Stimulated activated naive CD4-positive, alpha-beta T cell (primary cell): ENCODE measurements at regions not wholly inside any gene's neighbourhood (a gene's known extent, or its start where the extent isn't known, plus 50 kb on each side); places are given as distances from the start of the nearest gene placed in this dataset.
"Not testable (repeated sequence)": the region's sequence is repeated elsewhere in the genome, so short reads cannot be mapped to it uniquely, and the experiment has no call there.

Experiments used
- DNase-seq, 6 experiments: peaks; one replicate each; lab custom pipeline; 2025; lab: John Stamatoyannopoulos, UW

DNA sequence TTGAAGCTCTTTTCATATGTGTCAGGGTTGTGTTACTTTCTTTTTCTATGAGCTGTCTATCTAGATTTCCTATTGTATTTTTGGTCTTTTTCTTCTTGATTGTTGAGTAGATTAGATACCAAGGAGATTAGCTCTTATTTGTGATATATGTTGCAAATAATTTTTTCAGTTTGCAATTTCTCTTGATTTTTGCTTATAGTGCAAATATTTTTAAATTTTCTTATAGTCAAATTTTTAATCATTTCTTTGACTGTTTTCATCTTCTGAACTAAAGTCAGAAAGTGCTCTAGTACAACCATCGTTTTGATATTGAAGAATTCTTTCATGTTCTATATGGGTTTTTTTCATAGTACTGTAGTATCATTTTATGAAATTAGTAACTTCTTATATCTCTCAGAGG is 193.7 kb downstream of the OSTF1 start:
- DNase-seq, result no peak

DNA sequence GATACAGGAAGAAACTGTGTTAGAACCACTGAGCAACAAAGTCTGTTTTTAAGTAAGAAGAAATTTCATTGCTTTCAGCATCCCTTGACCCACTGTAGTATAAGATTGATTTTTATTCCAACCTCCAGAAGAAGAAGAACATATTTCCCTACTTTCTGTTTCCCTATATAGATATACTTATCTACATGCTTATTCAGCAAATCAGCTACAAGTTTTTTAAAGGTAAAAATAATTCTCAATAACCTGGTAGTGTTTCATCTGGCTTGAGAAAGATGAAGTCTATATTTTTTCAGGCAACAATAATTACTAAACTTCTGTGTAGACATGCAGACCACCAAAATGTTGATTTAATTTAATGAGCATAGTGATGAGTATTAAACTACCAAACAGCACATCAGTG is 201.0 kb downstream of the OSTF1 start:
- DNase-seq, result no peak

DNA sequence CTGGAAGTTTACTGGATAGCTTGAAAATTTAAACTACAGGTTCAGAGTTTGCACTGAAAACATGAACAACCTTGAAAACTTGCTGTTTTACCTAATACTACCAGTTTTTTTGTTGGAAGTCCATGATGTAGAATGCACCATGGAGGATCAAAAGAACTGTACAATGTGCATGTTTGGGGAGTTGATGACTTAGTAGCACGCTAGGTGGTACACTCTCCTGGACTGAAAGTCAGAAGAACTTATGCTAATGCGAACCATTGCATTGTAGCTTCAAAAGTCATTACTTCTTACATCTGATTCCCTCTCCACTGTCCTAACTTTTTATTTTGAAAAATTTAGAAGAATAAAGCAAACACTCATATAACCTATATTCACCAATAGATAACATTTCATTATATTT is 211.0 kb downstream of the OSTF1 start:
- no peak for DNase-seq

DNA sequence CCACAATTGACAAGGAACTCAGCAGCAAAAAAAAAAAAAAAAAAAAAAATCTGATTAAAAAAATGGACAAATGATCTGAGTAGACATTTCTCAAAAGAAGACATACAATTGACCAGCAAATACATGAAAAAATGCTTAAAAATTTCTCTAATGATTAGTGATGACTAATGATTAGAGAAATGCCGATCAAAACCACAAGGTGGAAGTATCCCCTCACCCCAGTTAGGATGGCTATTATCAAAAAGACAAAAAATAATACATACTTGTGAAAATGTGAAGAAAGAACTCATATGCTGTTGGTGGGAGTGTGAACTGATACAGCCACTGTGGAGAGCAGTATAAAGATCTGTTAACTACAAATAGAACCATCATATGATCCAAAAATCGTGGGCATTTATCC is 245.3 kb downstream of the OSTF1 start:
- no peak for DNase-seq

DNA sequence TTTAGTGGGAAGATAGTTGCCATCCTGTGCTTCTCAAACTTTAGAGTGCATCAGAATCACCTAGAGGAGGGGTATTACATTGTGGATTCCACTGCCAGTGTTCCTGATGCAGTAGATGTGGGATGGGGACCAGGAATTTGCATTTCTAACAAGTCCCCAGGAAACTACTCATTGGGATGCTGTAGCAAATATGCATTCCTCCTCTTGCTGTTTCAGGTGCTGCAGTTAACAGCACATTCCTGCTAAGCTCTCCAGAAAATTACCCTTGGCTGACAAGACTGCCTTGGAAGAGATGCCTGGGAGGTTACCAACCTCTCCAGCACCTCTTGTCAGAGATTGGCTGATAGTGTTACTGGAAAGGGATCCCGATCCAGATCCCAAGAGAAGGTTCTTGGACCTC is 270.5 kb downstream of the OSTF1 start:
- DNase-seq, result no peak

DNA sequence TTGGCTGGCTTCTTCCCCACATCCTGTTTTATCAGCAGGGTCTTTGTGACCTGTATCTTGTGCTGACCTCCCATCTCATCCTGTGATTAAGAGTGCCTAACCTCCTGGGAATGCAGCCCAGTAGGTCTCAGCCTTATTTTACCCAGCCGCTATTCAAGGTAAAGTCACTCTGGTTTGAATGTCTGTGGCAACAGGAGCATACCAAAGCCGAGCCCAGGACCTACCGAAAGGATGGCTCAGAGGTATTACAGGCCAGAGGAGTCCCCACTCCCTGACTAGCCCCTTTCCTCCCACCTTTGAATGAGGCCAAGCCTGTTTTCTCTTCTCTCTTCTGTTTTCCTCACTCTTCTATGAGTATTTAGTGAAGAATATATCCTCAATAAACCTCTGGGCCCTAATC is 271.3 kb downstream of the OSTF1 start:
- no peak for DNase-seq

DNA sequence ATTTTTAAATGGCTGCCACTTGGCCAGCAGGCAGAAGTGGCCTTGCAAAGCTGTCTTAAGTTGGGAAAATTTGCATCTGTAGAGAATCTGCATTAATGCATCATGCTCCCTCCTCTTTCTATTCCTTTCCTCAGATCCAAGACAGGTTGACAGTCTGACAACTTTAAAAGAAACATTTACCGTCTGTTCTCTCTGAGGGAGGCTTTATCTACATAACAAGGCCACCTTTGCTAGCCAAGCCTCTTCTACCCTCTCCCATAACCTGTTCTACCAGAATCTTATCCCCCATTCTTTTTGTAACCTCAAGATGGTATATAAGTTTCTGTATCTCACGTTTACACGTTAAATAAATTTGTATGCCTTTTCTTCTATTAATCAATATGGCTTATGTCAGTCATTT is 271.9 kb downstream of the OSTF1 start:
- DNase-seq, result no peak

DNA sequence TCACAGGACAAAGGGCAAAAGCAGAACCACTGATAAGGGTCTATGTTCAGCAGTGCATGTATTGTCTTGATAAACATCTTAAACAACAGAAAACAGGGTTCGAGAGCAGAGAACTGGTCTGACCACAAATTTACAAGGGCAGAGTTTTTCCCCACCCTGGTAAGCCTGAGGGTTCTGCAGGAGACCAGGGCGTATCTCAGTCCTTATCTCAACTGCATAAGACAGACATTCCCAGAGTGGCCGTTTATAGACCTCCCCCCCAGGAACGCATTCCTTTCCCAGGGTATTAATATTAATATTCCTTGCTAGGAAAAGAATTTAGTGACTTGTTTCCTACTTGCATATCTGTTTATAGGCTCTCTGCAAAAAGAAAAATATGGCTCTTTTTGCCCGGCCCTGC is 274.1 kb downstream of the OSTF1 start:
- DNase-seq, result not testable (repeated sequence)

DNA sequence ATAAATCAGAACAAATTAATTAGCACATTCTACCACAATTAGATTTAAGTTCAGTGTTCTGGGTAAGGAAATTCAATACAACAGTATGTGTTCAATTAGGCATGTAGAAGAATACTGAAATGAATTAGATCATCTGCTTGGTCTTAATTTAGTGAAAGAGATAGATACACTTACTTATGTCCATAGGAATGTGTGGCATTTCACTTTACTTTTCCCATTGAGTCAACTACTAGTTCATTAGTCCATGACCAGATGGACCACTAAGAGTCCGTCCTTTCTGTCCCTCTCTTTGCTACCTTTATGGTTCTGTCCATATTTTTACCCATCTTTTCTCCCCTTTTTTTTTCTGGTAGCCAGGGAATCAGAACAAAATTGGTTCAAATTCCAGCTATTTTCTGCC is 276.9 kb downstream of the OSTF1 start:
- DNase-seq, result no peak

DNA sequence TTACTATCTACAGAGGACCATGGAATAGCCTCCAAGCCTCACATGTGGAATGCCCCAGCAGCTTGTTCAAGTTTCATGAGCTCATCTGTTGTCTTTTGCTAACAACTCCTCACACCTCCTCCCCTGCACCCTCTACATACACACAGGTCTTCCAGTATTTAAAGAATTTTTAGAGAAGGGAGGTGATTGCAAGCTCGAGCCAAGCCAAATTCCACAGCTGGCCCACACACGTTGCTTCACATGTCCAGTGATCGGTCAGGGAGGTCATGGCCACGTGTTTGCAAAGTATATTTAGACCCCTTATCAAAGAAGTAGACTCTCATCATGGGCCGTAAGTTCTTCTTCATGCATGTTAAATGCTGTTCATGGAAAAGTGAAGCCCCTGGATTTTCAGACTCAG is 281.7 kb downstream of the OSTF1 start:
- DNase-seq, result no peak

DNA sequence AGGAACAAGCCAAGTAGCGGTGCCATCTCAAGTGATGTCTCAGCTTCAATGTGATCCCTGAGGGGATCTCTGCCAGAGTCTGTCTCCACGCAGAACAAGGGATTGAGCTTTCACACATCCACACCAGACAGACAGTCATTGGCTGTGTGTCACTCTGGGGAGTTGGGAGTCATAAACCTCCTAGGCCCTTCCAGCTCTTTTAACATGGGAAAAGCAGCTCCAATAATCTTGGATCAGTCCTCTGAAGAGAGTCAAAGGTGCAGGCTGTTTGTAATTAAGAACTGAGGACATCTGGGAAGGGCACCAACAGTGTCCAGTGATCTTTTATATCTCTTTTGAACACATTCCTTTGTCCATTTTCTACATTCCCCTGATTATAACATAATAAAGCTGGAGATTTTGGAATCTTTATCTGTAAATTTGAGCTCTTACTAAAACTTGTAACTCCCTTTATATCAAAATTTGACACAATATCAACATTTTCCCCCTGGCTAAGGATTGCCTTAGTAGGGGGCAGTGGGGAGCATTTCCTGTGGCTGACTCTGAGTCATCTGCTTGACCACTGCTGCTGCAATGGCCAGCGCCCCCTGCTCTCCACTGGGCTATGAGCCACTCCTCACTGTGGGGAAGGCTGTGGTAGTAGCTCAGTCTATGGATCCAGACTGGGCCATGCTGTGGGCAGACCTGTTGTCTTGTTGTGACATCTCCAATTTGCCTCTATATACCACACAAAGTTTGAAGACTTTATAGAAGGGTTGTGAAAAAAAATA is 284.4 kb downstream of the OSTF1 start:
- DNase-seq, result no peak

DNA sequence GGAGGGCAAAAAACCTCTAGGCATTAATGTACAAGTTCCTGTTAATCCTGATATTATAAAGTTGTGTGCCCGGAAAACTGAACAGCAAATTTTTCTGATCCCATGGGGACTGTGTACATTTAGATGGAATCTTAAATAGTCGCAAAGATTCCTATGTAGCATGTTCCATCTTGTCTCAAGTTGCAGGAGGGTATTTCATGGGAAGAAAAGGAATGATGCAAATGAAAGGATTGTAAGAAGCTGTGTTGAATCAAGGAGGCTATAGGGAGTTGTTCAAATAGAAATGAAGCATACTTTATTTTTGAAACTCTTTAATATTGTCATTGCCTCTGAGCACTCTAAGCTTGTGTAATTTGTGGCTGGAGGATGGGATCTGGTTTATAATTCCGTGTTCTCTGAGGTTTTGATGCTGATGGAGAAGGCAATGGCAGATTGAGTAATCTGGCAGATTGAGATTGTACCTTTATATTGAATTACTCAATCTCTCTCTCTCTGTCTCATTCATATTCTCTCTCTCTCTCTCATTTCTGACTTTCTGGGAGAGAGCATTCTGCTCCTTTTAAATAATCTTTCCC is 288.5 kb downstream of the OSTF1 start:
- DNase-seq, result no peak

DNA sequence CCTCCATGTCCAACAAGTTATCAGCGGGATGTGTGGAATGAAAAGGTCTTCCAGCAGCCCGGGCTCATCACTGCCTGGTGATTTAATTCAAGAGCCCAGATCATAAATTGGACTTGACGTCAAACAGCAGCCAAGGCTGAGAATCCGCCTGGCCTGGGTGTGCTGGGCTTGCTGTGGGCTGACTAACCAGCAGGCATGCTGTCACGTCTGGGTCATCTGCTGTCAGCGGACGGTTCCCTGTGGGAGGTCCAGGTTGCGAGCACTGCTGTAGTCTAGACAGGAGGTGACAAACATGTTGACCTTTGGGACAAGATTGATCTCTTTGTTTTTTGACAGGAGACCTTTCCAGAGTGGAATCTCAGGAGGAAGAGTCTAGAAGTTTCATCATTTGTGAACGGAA is 289.7 kb downstream of the OSTF1 start:
- no peak for DNase-seq

DNA sequence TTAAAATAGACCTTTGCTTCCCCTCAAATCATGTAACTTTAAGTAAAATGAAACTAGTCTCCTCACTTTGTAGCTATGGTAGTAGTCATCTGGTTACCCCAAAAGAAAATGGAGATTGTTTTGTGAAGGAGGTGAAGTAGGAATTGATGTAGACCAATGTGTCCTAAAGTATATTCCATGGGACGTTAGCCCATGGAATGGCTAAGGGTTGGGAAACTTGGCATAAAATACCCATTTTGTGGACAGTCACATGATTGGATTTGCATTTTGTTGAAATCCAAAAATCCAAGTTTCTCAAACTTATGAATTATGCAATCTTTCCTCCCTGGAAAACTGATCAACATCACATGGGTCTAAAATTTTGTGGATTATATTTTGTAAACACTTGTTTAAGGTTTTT is 290.6 kb downstream of the OSTF1 start:
- DNase-seq, result no peak

DNA sequence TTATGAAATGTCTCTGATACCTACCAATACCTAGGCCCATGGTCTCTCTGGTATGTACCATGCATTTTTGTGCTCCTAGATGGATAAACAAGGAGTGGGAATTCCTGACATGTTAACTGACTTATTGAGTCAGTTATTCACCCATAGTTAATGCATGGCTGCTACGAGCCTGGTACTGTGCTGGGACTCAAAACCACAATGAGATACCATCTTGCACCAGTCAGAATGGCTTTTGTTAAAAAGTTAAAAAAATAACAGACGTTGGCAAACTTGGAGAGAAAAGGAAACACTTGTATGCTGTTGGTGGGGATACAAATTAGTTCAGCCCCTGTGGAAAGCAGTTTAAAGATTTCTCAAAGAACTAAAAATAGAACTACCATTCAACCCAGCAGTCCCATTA is 293.8 kb downstream of the OSTF1 start:
- no peak for DNase-seq

DNA sequence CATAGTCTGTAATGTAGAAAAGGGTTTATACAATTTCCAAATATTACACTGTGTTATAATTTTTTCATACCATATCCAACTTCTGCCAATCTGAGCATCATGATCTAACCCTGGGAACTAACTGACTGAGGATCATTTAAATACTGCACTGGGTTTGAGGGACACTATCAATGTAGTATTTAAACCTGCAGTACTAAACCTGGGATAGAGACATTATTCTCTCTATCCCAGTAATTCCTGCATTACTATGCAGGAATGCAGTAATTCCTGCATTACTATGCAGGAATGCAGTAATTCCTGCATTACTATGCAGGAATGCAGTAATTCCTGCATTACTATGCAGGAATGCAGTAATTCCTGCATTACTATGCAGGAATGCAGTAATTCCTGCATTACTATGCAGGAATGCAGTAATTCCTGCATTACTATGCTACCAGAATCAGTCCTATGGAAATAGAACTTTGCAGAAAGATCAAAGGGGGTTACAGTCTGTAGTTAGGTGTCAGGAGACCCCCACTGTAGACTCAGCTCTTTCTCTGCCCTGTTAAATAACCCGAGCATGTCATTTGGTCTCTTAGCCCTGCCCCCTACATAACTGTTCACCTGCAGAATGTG is 295.2 kb downstream of the OSTF1 start:
- not testable (repeated sequence) for DNase-seq

DNA sequence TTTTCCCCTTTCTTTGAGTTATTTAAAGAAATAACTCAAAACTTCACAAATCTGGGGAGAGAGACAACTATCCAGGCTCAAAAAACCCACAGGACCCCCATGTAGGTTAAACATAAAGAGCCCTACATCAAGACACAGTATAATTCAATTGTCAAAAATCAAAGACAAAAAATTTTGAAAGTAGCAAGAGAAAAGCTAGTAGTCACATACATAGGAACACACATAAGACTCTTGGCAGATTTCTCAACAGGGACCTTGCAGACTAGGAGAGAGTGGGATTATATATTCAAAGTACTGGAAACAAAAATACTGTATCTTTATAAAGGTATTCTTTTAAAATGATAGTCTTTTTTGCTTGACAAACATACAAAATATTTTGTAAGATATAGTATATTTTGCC is 296.9 kb downstream of the OSTF1 start:
- DNase-seq, result no peak

DNA sequence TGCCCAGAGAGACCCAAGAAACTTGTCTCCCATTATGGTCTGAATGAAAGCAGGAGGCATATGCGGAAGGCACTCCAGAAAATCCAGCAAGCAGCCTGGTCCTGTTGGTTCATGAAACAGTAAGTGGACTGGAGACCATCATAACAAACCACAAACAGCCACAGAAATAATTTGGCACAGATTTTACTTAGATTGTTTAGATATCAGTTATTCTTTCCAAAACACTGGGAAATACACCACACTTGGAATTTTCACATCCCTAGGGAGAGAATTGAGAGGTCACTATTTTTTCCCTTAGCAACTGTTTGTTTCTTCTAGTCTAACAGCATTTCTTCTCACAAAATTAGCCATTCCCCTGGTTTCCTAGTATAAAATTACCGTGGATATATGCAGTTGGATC is 300.8 kb downstream of the OSTF1 start:
- no peak for DNase-seq

DNA sequence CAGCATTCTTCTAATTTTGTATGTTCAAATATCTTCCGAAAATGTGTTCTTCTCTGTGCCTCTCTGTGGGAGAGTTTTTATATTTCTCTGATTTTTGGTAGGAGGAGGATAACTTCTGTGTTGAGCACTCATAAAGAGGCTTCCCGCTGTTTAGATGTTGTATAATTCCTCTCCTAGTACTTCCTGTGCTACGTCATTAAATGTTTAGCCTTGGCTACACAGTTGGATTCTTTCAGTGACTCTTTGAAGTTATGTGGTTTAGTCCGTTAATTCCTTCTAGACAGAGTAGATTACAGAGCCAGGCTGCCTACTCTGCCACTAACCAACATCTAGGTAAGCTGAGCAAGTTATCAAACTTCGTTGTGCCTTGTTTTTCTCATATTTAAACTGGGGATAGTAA is 302.6 kb downstream of the OSTF1 start:
- DNase-seq, result no peak

DNA sequence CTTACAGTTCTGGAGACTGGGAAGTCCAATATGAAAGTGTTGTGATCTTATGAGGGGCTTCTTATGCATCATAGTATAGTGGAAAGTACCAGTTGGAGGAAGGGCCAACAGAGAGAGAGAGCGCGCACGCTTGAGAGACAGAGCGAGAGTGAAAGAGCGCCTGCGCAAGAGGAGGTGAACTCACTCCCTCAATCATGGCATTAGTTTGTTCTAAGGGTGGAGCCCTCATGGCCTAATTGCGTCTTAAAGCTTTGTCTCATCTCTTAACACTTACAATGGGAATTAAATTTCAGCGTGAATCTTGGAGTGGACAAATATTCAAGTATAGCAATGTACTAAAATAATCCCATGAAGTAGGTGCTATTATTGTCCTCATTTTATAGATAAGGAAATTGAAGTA is 303.2 kb downstream of the OSTF1 start:
- no peak for DNase-seq

DNA sequence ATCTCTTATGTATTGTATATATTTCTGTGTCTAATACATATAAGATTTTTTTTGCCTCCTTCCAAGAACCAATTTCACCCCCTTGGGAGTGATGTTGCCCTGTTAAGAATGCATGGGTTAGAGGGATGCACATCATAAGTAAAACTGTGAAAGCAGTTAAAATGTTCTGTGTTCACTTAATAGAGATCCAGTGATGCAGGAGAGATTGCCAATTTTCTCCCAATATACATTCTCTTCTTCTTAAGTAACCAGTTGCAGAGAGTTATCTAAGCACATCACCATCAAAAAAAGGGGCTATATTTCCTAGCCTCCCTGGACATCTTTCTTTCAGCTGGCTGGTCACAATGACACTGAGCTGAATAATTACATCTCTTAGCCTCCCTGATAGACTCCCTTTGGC is 307.0 kb downstream of the OSTF1 start:
- DNase-seq, result no peak

DNA sequence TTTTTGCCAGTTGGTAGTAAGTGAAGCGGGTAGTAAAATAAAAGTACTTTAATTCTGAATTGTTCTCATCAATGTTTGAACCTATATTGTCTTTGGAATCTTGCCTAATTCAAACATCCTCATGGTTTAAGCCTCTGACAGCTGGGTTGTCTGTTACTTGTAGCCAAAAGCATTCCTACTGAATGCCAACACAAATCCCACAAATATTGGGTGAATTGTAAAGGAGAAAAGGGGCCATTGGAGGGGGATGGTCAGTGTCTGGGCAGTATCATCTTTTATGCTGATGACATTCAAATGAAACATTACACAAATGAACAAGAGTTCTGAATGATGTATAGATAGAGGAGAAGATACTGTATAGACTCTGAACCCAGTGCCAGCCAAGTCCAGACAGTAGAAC is 309.5 kb downstream of the OSTF1 start:
- no peak for DNase-seq

DNA sequence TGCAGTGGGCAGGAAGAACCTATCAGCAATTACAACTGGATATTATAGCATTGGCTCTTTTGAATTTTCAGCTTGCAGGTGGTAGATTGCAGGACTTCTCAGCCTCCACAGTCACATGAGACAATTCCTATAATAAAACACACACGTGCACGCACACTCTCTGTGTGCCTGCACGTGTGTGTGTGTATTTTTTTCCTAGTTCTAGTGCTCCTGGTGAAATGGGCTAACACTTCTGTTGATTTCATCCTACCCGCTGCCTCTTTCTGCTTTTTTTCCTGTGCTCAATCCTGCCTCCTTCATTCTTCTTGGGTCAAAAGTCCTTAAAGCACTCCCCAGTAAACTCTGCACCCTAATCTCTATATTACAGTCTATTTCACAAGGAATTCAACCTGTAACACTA is 320.1 kb downstream of the OSTF1 start:
- no peak for DNase-seq

DNA sequence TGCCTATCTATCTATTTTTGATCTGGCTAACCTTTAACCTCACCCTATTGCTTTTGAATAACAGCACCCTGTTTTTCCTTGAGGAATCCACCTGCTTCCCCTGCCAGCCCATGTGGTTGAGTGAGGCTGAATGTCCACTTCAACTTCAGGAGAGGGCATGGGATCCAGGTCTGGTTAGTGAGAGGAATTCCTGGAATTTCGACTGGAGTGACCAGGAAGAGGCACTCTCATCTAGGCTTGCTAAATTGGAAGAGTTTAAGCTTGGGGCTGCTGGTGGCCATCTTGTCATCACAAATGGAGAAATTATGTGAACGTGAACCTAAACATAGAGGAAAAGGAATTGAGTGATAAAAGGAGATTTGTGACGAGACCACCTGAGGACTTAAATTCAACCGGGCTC is 322.1 kb downstream of the OSTF1 start:
- DNase-seq, result no peak
